Hematopoietic multipotent progenitor cell treated with erythropoietin and hydrocortisone succinate and interleukin-3 and kit ligand, for 6 days (in vitro differentiated cells): ENCODE measurements at regions not wholly inside any gene's neighbourhood (a gene's known extent, or its start where the extent isn't known, plus 50 kb on each side); places are given as distances from the start of the nearest gene placed in this dataset.
"Not testable (repeated sequence)": the region's sequence is repeated elsewhere in the genome, so short reads cannot be mapped to it uniquely, and the experiment has no call there.

Source experiments
- DNase-seq: peaks from one replicate; pipeline ENCODE4 v3.0.0-alpha.2; 2015

DNA sequence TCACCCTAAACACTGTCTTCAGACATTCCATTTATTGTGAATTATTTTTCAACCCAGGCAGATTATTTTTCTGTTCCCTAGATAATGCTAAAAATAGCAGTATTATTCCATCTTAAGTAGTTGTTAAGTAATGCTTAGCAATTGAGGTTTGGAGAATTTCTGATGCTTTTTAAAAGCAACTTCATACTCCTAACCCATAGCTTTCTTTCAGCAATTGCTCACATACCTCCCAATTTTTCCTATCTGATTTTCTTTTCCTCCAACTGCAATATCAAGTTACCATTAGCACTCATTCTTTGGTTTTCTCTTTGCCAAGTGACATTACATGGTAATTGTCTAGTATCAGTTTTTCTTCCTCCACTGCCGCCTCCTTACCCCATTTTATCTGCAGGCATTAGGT, 104.7 kb downstream of the GPR85 start:
- DNase-seq, result no peak

- not testable (repeated sequence) for DNase-seq
Observed at GRCh38 chr7:112979055-112979454, 107.6 kb downstream of the GPR85 start.

DNA sequence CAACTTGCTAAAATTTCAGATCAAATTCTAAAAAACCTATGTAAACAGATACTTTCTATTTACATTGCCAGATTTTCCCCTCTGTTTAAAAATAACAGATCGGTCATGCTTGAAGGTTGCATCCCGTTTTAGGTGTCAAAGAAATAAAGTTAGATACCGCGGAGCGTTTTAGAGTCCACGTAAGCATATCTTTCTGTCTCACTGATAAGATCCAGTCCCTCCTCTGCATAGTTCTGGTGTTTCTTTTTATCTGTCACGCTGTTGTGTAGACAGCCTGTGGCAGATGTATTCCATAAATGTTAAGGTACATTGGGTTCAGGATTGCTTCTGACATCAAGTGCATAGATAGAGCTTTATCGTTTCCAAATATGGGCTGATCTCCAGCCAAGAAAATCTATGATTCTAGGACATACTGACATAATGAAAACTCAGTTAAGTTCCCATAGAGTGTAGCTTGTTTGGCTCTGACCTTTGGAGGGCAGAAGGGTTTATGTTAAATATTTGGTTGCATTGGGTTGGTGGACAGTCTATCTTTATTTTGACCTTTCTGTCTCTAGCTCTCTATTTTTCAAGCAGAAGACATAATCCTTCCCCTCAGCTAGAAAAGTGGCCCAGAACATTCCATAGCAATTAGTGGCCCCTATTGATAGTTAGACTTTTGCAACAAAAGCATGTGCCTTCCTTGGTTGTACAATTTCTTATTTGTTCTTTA, 109.2 kb downstream of the GPR85 start:
- not testable (repeated sequence) for DNase-seq

- peak; percentile 25 for DNase-seq
Observed at GRCh38 chr7:112970771-112971170, 115.9 kb downstream of the GPR85 start.

DNA sequence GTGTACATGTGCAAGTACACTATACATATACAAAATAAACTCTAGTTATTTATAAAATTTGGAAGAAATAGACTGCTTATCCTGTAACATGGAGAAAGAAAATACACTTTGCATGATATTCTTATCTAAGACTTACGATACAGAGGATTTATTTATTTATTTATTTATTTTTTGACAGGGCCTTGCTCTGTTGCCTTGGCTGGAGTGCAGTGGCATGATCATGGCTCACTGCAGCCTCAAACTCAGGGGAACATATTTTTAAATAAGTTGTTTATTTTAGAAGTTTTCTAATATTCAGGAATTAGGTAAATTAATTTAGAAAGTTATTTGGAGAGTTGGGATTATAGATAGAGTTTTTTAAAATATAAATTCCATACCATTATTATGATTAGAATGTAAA, 116.7 kb downstream of the GPR85 start:
- DNase-seq, result no peak

DNA sequence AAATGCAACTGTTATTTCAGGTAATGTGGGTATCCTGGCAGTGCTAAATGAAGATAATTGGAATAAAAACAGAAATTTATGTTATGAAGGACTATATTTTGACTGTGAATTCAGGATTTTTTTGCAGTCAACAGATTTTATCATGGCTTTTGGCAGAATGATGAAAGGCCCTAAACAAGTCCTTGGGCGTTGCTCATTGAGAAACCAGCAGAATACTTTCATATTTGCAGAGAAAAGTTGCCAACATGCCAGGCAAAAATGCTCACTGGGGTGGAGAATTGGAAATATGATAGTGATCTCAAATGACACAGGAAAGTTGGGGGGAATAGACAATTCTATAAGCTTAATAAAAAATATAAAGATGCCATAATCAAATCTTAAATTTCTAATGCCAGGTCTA, 121.1 kb downstream of the GPR85 start:
- no peak for DNase-seq

GRCh38 chr7:112963634-112964033, 123.0 kb downstream of the GPR85 start:
- no peak for DNase-seq

- no peak for DNase-seq
Observed at GRCh38 chr7:112962815-112963214, 123.8 kb downstream of the GPR85 start.

GRCh38 chr7:112959276-112959675, 127.4 kb downstream of the GPR85 start:
- DNase-seq, result no peak

DNA sequence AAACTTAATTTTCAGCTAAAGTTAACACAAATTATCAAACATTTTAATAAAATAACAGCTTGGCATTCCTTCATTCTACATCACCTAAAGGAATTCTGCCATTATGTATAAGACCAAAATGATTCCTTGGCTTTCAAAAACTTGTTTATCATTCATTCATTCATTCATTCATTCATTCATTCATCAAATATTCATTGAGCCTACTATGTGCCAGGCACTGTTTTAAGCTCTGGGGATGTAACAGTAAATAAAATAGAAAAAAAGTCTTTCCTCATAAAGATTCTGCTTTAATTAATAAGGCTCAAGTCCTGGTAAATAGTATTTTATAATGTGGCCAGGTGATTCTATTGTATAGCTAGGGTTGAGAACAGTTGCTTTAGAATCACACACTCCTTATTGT, 127.9 kb downstream of the GPR85 start:
- DNase-seq, result no peak

- DNase-seq, result no peak
Observed at GRCh38 chr7:112957901-112958300, 128.7 kb downstream of the GPR85 start.

- DNase-seq, result not testable (repeated sequence)
Observed at GRCh38 chr7:112953031-112953430, 133.6 kb downstream of the GPR85 start.

DNA sequence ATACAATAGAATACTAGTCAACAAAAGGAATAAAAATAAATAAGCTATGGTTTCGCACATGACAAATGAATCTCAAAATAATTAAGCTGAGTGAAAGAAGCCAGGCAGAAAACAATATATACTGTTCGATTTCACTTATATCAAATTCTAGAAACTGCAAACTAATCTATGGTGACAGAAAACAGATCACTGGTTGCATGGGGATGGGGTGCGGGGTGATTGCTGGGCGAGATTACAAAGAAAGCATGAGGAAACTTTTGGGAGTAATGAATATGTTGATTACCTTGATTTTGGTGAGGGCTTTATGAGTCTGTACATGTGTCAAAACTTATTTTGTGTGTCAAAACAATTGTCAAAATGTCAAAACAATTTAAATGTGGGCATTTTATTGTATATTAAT, 135.6 kb downstream of the GPR85 start:
- DNase-seq, result no peak

DNA sequence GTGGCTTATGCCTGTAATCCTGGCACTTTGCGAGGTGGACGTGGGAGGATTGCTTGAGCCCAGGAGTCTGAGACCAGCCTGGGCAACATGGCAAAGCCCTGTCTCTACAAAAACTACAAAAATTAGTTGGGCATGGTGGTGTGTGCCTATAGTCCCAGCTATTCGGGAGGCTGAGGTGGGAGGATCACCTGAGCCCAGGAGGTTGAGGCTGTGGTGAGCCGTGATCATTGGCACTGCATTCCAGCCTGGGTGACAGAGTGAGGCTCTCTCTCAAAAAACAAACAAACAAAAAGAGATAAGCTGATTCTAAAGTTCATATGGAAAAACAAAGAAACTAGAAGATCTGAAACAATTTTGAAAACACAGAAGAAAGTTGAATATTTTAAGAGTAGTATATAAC, 136.9 kb downstream of the GPR85 start:
- not testable (repeated sequence) for DNase-seq

DNA sequence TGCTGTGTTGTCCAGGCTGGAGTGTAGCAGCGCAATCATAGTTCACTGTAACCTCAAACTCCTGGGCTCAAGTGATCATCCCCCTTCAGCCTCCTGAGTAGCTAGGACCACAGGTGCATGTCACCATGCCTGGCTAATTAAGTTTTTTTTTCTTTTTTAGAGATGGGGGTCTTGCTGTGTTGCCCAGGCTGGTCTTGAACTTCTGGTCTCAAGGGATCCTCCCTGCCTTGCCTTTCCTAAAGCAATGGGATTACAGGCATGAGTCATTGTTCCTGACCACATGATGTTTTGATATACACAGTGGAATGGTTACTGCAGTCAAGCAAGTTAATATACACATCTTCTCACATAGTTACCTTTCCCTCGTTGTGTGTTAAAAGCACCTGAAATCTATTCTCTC, 140.3 kb downstream of the GPR85 start:
- DNase-seq, result no peak

DNA sequence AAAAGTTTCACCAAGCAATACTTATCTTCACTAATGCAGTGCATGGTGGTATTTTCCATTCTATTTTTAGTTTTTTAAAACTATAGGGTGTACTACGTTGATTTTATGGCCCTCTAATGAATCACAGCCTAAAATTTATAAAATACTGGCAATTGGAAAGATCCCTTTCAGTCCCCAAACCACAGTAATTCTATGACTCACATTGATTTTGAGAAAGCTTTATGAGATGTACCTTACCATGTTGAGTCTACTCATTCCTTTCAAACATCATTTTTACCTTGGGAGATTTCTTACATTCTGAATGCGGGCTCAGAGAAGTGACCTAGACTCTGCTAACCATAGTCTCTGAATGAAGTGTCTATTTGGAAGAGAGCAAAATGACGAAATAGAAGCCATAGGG, 141.6 kb downstream of the GPR85 start:
- DNase-seq, result no peak

DNA sequence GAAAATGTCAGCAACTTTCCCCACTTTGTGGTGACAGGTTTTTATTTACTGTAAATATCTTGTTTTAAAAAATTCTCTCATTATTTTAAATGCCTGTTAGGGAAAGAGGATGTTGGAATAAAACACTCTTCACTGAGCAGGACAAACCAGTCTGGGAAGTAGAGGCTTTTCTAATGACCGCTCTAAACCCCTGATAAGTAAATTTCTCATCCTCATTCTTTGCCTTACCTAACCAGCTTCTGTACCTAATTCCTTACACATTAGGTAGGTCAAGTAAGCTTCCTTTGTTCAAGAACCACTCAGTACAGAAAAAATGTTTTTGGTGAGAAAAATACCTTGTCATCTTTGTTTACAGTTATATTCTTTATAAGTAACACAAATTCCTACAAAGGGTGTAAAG, 143.6 kb downstream of the GPR85 start:
- no peak for DNase-seq

GRCh38 chr7:112942125-112942524, 144.5 kb downstream of the GPR85 start:
- not testable (repeated sequence) for DNase-seq

DNA sequence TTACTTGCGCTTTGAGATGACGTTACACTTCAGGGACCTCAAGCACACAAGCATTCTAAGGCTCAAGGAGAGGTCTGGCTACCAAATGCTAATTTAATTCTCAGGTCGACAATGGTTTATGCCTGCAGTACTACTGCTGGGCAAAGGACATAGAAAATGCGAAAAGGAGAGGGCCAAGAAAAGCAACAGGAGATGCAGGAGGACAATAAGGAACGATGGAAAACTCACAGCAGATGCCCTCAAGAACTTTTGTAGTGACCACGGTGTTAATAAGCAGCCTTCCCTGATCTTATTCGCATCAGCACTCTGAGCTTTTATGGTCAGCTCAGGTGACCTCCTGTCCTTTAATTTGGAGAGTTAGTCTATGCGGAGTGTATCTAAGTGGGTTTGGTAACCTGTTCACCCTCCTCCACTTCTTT, 146.3 kb downstream of the GPR85 start:
- no peak for DNase-seq

DNA sequence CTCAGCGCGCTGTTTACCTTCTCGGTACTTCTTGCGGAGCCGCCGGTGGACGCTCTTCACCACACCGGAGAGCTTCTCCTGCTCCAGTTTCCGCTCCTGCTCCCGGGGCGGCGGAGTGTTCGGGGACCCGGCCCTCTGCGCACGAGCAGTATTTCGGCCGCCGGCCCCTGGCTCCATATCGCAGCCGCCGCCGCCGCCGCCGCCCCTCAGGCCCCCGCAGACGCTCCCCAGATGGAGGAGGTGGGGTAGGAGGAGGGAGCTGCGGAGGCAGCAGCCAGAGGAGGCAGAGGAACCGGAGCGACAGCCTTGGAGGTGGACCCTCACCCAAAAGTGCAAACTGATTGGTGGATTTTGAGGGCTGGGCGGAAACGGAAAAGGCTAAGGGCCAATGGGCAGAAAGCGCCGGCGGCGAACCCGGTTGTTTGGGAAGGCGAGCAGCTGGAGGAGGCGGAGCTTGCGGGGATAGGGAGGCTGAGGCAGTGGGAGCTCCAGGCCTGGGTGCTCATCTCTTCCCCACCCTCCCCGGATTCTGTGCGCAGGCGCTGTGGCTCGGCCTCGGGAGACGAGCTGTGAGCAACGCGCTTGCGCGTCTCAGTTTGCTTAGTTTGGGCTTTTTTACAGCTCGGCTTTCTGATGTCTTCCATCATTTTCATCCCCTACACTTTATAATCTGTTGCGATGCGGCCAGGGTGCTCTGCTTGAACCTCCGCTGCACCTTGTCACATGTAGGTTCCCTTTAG, 146.9 kb downstream of the GPR85 start:
- peak; percentile 99 for DNase-seq

GRCh38 chr7:112938863-112939573, 147.6 kb downstream of the GPR85 start:
- peak; percentile 60 for DNase-seq

GRCh38 chr7:112937651-112938415, 147.6 kb upstream of the TMEM168 start:
- DNase-seq, result peak; percentile 24

DNA sequence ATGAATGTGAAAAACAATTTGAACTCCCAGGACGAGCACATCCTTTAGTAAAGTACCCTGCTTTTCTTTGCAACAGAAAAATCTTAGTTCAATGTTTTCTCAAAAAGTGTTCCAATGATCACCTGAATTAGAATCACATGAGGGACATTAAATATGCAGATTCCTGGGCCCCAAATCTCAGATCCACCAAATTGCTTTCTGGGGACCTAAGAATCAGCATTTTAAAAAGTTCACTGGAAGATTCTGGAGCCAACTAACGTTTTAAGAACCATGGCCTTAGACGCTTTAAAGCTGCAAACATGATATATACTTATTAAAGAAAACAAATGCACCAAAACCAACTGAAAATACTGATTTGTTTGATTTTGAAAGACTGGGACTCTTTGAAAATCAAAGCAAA, 143.4 kb upstream of the TMEM168 start:
- no peak for DNase-seq
